HCT116 (cell line): ENCODE measurements at regions not wholly inside any gene's neighbourhood (a gene's known extent, or its start where the extent isn't known, plus 50 kb on each side); places are given as distances from the start of the nearest gene placed in this dataset.

Source experiments
- ATAC-seq: fragments of 200-7000 bp; cut with Tn5 transposase; 2 replicates; pipeline ENCODE4 v1.9.1; 2020; ENCODE audit warnings: mild to moderate bottlenecking, moderate library complexity
- BruUV-seq: library from RNA; stranded (reverse); fragments of 400-500 nt; replicated peaks from 2 replicates; lab custom pipeline; 2021; lab: Mats Ljungman, UMichigan
- CTCF ChIA-PET: fragments of 300-600 bp; sonication (Branson Sonifier 250); formaldehyde crosslinking; loops from one replicate; lab custom pipeline; 2021; ENCODE audit warnings: antibody characterized with exemption; lab: Charles Lee
- POLR2A ChIA-PET: fragments of 300-600, 350-600 bp; sonication (Branson Sonifier 250); formaldehyde crosslinking; loops from one replicate; lab custom pipeline; 2021; ENCODE audit warnings: antibody characterized with exemption; lab: Charles Lee
- RAD21 ChIA-PET, 2 experiments: fragments of 300-600 bp; sonication (Branson Sonifier 250); formaldehyde crosslinking; loops; one replicate each; lab custom pipeline; 2023; ENCODE audit warnings: low total read pairs in 2 of 2; ENCODE audit not compliant: uncharacterized antibody in 2 of 2, unreplicated experiment in 2 of 2, low non-redundant PET in 1 of 2; lab: Charles Lee
- DNase-seq: peaks from one replicate; pipeline ENCODE4 v3.0.0-alpha.2; 2010; ENCODE audit warnings: low read depth, low spot score
- H2AFZ ChIP-seq: fragments of 200-600 bp; shearing (Covaris generic), sonication (generic); 2 replicates; pipeline ENCODE4 v1.6.1; 2017; ENCODE audit warnings: low read depth, mixed run types, mixed read lengths, antibody characterized with exemption, low read length; ENCODE audit not compliant: poor library complexity, severe bottlenecking
- H3K27ac ChIP-seq: 2 replicates; pipeline ENCODE4 v1.5.1; 2012; ENCODE audit warnings: low read depth, low read length
- H3K27me3 ChIP-seq: fragments of 200-600 bp; sonication (generic); 2 replicates; pipeline ENCODE4 v1.6.1; 2016; ENCODE audit warnings: mixed run types, low read length, mixed read lengths; ENCODE audit not compliant: insufficient read depth
- H3K36me3 ChIP-seq, 2 experiments: fragments of 200-500 bp in 1 of 2; fragments of 200-600 bp in 1 of 2; sonication (Bioruptor generic) in 1 of 2; sonication (generic) in 1 of 2; 2 replicates each; pipeline versions ENCODE4 v1.5.1 to v1.6.1; 2014 to 2016; ENCODE audit warnings: low read length in 2 of 2, inconsistent platforms in 1 of 2, mixed read lengths in 1 of 2, mixed run types in 1 of 2; ENCODE audit not compliant: insufficient read depth in 2 of 2, control insufficient read depth in 1 of 2
- H3K4me1 ChIP-seq, 2 experiments: fragments of 200-600 bp in 1 of 2; sonication (generic) in 1 of 2; 2 replicates each; pipeline versions ENCODE4 v1.5.1 to v1.6.1; 2012 to 2017; ENCODE audit warnings: low read length in 2 of 2, inconsistent platforms in 1 of 2, mild to moderate bottlenecking in 1 of 2, mixed read lengths in 1 of 2, mixed run types in 1 of 2, moderate library complexity in 1 of 2; ENCODE audit not compliant: insufficient read depth in 2 of 2, control insufficient read depth in 1 of 2
- H3K4me2 ChIP-seq: fragments of 200-600 bp; sonication (generic); 2 replicates; pipeline ENCODE4 v1.6.1; 2017; ENCODE audit warnings: mixed run types, low read length, mixed read lengths
- H3K4me3 ChIP-seq, 2 experiments: fragments of 200-600 bp in 1 of 2; sonication (generic) in 1 of 2; replicated peaks in 1 of 2; 2 replicates each; pipeline ENCODE4 v1.5.1; 2011 to 2016; ENCODE audit warnings: low read length in 2 of 2, control low read depth in 1 of 2, low read depth in 1 of 2, mild to moderate bottlenecking in 1 of 2, mixed read lengths in 1 of 2, mixed run types in 1 of 2
- H3K79me2 ChIP-seq: fragments of 200-600 bp; sonication (generic); 2 replicates; pipeline ENCODE4 v1.6.1; 2017; ENCODE audit warnings: mild to moderate bottlenecking, mixed run types, low read length, moderate library complexity, mixed read lengths; ENCODE audit not compliant: insufficient read depth
- H3K9ac ChIP-seq: fragments of 200-600 bp; sonication (generic); 2 replicates; pipeline ENCODE4 v1.6.1; 2016; ENCODE audit warnings: low read length, mixed read lengths
- H3K9me2 ChIP-seq: fragments of 200-600 bp; sonication (generic), shearing (Covaris generic); 2 replicates; pipeline ENCODE4 v1.6.1; 2017; ENCODE audit warnings: mixed run types, mild to moderate bottlenecking, moderate library complexity; ENCODE audit not compliant: insufficient read depth
- H3K9me3 ChIP-seq, 2 experiments: fragments of 200-500 bp in 1 of 2; fragments of 200-600 bp in 1 of 2; sonication (Bioruptor generic) in 1 of 2; sonication (generic) in 1 of 2; 2 replicates each; pipeline ENCODE4 v1.6.1; 2014 to 2017; ENCODE audit warnings: low read length in 2 of 2, mixed read lengths in 2 of 2, inconsistent platforms in 1 of 2, low read depth in 1 of 2, mild to moderate bottlenecking in 1 of 2, mixed run types in 1 of 2, moderate library complexity in 1 of 2; ENCODE audit not compliant: control insufficient read depth in 1 of 2, insufficient read depth in 1 of 2
- H4K20me1 ChIP-seq: fragments of 200-600 bp; sonication (generic), shearing (Covaris generic); 2 replicates; pipeline ENCODE4 v1.6.1; 2017; ENCODE audit warnings: mixed run types, mild to moderate bottlenecking, moderate library complexity; ENCODE audit not compliant: insufficient read depth
- ATF3 ChIP-seq: IDR thresholded peaks from 2 replicates; pipeline ENCODE4 v1.6.1; 2012
- CTCF ChIP-seq, 3 experiments: fragments of 200-600 bp in 1 of 3; sonication (generic) in 1 of 3; IDR thresholded peaks in 2 of 3; conservative IDR thresholded peaks in 1 of 3; 2 replicates each; pipeline ENCODE4 v1.5.1; 2012 to 2017; ENCODE audit warnings: low read depth in 2 of 3, low read length in 2 of 3, antibody characterized with exemption in 1 of 3, borderline replicate concordance in 1 of 3, control low read depth in 1 of 3, mild to moderate bottlenecking in 1 of 3, mixed read lengths in 1 of 3, mixed run types in 1 of 3, moderate library complexity in 1 of 3; ENCODE audit not compliant: insufficient read depth in 1 of 3
- EGR1 ChIP-seq: IDR thresholded peaks from 2 replicates; pipeline ENCODE4 v1.6.1; 2012; ENCODE audit warnings: low read depth
- ELF1 ChIP-seq: IDR thresholded peaks from 2 replicates; pipeline ENCODE4 v1.6.1; 2012; ENCODE audit warnings: low read depth, borderline replicate concordance
- EZH2phosphoT487 ChIP-seq: fragments of 200-600 bp; IDR thresholded peaks from 2 replicates; pipeline ENCODE4 v1.6.1; 2018; ENCODE audit warnings: antibody characterized with exemption, borderline replicate concordance
- FOSL1 ChIP-seq: IDR thresholded peaks from 2 replicates; pipeline ENCODE4 v1.6.1; 2012; ENCODE audit warnings: low read depth
- MAX ChIP-seq: IDR thresholded peaks from 2 replicates; pipeline ENCODE4 v1.6.1; 2012
- POLR2A ChIP-seq: IDR thresholded peaks from 2 replicates; pipeline ENCODE4 v1.7.0; 2011; ENCODE audit warnings: borderline replicate concordance; ENCODE audit not compliant: insufficient read depth, insufficient read length; ENCODE audit errors: extremely low read depth
- POLR2AphosphoS5 ChIP-seq: IDR thresholded peaks from 2 replicates; pipeline ENCODE4 v1.6.1; 2011; ENCODE audit warnings: mild to moderate bottlenecking, low read depth, low read length, moderate library complexity
- REST ChIP-seq: IDR thresholded peaks from 2 replicates; pipeline ENCODE4 v1.6.1; 2012; ENCODE audit warnings: low read depth
- SIN3A ChIP-seq: IDR thresholded peaks from 2 replicates; pipeline ENCODE4 v1.6.1; 2012; ENCODE audit warnings: low read depth
- ZBTB33 ChIP-seq: IDR thresholded peaks from 2 replicates; pipeline ENCODE4 v1.6.1; 2011; ENCODE audit warnings: mild to moderate bottlenecking, low read length, moderate library complexity; ENCODE audit not compliant: insufficient replicate concordance; ENCODE audit errors: extremely low read depth
- ZFX ChIP-seq: fragments of 450-650 bp; IDR thresholded peaks from 2 replicates; pipeline ENCODE4 v1.6.1; 2017
- ZNF274 ChIP-seq: fragments of 200-500 bp; sonication (Bioruptor generic); IDR thresholded peaks from 2 replicates; pipeline ENCODE4 v1.6.1; 2014; ENCODE audit warnings: mild to moderate bottlenecking, low read depth, low read length, inconsistent platforms
- intact Hi-C: fragments of 100-400 bp; cut with micrococcal nuclease; formaldehyde crosslinking; loops from 2 replicates; pipeline ENCODE4 v1.10.0; 2022

GRCh38 chr6:166781331-166781730, 154.3 kb upstream of the RPS6KA2 start (continued):
- no peak for TF ChIP-seq ZNF274
- TF ChIP-seq MAX, result no peak
- no peak for TF ChIP-seq ATF3
- TF ChIP-seq ZBTB33, result no peak
- TF ChIP-seq, all 23 proteins: peak for 0

GRCh38 chr6:166779963-166780683, 153.1 kb upstream of the RPS6KA2 start:
- CTCF ChIA-PET, result interaction anchor here (0.8 kb wide), 1 partner anchor 174 kb away, joined by 3 read pairs; no protein-coding TSS in a partner anchor
- intact Hi-C loops, result loop anchor here (10.0 kb wide), 2 partner anchors 325 to 505 kb away; no protein-coding TSS in a partner anchor
- Histone ChIP-seq H3K9me2 (no peaks in the 10 kb centered on the region), H3K27me3 (no peaks in the 10 kb centered on the region), H3K4me1 (0 out of 4 replicates have a peak, but pooled peaks cover 0 to 4% of the 10 kb centered on the region in 2 experiments), H3K9me3 (no peaks in the 10 kb centered on the region), H3K79me2 (no peaks in the 10 kb centered on the region), H3K4me2 (no peak overlapping the region), H3K36me3 (no peaks in the 10 kb centered on the region), H2AFZ (no peak overlapping the region), H4K20me1 (no peaks in the 10 kb centered on the region), H3K27ac (no peak overlapping the region), H3K9ac (no peak overlapping the region), H3K4me3 (no peak overlapping the region)
- BruUV-seq, result no TSS peak
- RAD21 ChIA-PET, result interaction anchor here in 1 of 2 experiments (0.6 kb wide), 1 partner anchor 197 kb away, joined by 8 read pairs; no protein-coding TSS in a partner anchor
- DNase-seq (no peak), ATAC-seq (no peak)
- POLR2A ChIA-PET, result no interaction called here
- TF ChIP-seq ZNF274, result no peak
- TF ChIP-seq POLR2A, result no peak
- TF ChIP-seq ZFX, result no peak
- TF ChIP-seq ATF3, result no peak
- no peak for TF ChIP-seq CTCF (IDR thresholded peaks at IDR 0.05 in 2 of 3, conservative IDR thresholded peaks at IDR 0.05 in 1 of 3; ENCODE audit: borderline replicate concordance in 1 of 3, insufficient read depth in 1 of 3, low read depth in 2 of 3, low read length in 2 of 3)
- no peak for TF ChIP-seq FOSL1
- TF ChIP-seq SIN3A, result no peak
- no peak for TF ChIP-seq ELF1
- TF ChIP-seq REST, result no peak
- no peak for TF ChIP-seq POLR2AphosphoS5
- TF ChIP-seq EZH2phosphoT487, result no peak
- no peak for TF ChIP-seq EGR1
